ENCODE measurements at regions not wholly inside any gene's neighbourhood (a gene's known extent, or its start where the extent isn't known, plus 50 kb on each side); places are given as distances from the start of the nearest gene placed in this dataset.
"Not testable (repeated sequence)": the region's sequence is repeated elsewhere in the genome, so short reads cannot be mapped to it uniquely, and the experiment has no call there.

DNA sequence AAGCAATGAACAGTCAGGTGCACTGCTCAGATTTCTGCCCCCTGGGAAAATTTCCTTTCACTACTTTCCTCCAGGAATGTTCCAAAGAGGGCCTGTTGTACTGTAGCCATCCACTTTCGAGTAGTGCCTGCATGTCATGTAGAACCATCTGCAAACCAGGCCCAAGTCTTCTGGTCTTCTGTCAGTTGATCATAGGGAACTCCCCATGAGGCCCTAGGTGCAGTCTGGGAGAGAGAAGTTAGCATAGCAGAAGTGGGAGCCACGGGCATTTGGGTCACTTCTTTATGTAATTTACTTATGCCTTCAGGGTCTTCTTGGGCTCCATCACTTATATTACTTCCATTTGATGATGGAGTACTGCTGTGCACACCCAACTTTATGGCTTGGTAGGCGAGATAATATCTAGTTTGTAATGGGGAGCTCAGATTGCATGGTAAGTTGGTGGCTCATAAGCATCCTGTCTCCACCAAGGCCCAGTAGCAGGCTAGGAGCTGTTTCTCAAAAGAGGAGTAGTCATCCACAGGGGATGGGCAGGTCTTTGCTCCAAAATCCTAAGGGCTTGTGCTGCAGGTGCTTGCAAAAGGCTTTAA is 151.4 kb downstream of the NFKBIZ start:
- Mint-ChIP-seq H3K4me1 (ENCODE audit: low read depth, unreplicated experiment) (no peaks in the 10 kb centered on the region), H3K27me3 (ENCODE audit: unreplicated experiment) (no peaks in the 10 kb centered on the region), H3K4me3 (ENCODE audit: unreplicated experiment) (no peak overlapping the region), H3K36me3 (ENCODE audit: unreplicated experiment) (no peaks in the 10 kb centered on the region), H3K27ac (ENCODE audit: unreplicated experiment) (no peak overlapping the region), H3K9me3 (ENCODE audit: unreplicated experiment) (no peaks in the 10 kb centered on the region)
- DNase-seq, result no peak
- TF ChIP-seq, protein P1, sequence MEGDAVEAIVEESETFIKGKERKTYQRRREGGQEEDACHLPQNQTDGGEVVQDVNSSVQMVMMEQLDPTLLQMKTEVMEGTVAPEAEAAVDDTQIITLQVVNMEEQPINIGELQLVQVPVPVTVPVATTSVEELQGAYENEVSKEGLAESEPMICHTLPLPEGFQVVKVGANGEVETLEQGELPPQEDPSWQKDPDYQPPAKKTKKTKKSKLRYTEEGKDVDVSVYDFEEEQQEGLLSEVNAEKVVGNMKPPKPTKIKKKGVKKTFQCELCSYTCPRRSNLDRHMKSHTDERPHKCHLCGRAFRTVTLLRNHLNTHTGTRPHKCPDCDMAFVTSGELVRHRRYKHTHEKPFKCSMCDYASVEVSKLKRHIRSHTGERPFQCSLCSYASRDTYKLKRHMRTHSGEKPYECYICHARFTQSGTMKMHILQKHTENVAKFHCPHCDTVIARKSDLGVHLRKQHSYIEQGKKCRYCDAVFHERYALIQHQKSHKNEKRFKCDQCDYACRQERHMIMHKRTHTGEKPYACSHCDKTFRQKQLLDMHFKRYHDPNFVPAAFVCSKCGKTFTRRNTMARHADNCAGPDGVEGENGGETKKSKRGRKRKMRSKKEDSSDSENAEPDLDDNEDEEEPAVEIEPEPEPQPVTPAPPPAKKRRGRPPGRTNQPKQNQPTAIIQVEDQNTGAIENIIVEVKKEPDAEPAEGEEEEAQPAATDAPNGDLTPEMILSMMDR (IDR thresholded peaks at IDR 0.05; ENCODE audit: partially characterized antibody, unreplicated experiment), result no peak

DNA sequence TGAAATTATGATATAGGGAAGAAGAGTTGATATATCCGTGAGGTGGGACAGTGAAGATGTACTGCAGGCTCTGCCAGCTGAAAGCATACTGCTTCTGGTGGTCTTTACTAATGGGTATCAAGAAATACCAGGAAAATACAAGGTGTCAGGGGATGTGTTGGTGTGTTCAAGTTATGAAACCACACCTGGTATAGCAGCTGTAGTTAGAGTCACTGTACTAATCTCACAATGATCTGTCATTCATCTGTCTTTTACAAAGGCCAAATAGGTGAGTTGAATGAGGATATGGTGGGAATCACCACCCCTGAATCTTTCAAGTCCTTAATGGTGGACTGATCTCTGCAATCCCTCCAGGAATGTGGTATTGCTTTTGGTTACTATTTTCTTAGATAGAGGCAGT is 152.7 kb downstream of the NFKBIZ start:
- no peaks in the 10 kb centered on the region for H3K36me3 Mint-ChIP-seq (ENCODE audit: unreplicated experiment)
- no peaks in the 10 kb centered on the region for H3K4me1 Mint-ChIP-seq (ENCODE audit: low read depth, unreplicated experiment)
- H3K9me3 Mint-ChIP-seq (ENCODE audit: unreplicated experiment), result no peaks in the 10 kb centered on the region
- no peaks in the 10 kb centered on the region for H3K27me3 Mint-ChIP-seq (ENCODE audit: unreplicated experiment)
- TF ChIP-seq, protein P1 (IDR thresholded peaks at IDR 0.05; ENCODE audit: partially characterized antibody, unreplicated experiment), result no peak
- no peak for DNase-seq
- H3K27ac Mint-ChIP-seq (ENCODE audit: unreplicated experiment), result no peak overlapping the region
- no peak overlapping the region for H3K4me3 Mint-ChIP-seq (ENCODE audit: unreplicated experiment)

DNA sequence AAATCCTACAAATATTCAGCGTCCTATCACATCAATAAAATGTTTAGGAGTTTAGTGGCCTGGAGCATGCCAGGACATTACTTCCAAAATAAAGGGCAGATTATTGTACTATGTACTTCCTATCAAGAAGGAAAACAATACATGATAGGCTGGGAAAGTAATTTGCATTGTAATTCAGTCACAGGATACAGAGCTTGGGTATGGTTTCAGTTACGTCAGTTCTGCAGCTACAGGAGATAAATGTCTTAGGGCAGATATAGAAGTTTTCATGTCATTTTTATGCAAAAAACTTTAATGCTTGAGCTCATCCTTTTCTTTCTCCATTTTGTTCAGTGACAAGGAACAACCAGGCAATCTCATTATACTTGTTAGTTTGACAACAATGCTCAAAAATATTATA is 155.2 kb downstream of the NFKBIZ start:
- no peaks in the 10 kb centered on the region for H3K27me3 Mint-ChIP-seq (ENCODE audit: unreplicated experiment)
- no peak overlapping the region for H3K27ac Mint-ChIP-seq (ENCODE audit: unreplicated experiment)
- TF ChIP-seq, protein P1 (IDR thresholded peaks at IDR 0.05; ENCODE audit: partially characterized antibody, unreplicated experiment), result no peak

DNA sequence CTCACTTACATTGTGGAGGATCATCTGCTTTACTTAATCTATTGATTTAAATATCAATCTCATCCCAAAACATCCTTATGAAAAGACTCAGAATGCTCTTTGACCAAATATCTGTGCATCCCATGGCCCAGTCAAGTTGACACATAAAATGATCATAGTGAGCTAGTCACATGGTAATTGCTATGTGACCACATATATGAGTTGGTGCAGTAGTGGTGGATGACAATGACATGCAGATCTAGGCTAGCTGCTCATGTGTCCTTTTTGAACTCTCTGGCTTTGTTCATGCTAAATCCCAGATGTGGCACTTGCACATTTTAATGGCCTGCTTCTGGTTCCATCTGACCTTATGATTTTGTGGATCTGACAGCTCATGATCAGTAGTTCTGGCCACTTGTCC is 156.2 kb downstream of the NFKBIZ start:
- no peaks in the 10 kb centered on the region for H3K27me3 Mint-ChIP-seq (ENCODE audit: unreplicated experiment)
- DNase-seq, result no peak
- no peaks in the 10 kb centered on the region for H3K4me1 Mint-ChIP-seq (ENCODE audit: low read depth, unreplicated experiment)
- H3K9me3 Mint-ChIP-seq (ENCODE audit: unreplicated experiment), result peaks cover 1% of the 10 kb centered on the region
- H3K4me3 Mint-ChIP-seq (ENCODE audit: unreplicated experiment), result no peak overlapping the region
- no peak overlapping the region for H3K27ac Mint-ChIP-seq (ENCODE audit: unreplicated experiment)
- no peaks in the 10 kb centered on the region for H3K36me3 Mint-ChIP-seq (ENCODE audit: unreplicated experiment)
- TF ChIP-seq, protein P1 (IDR thresholded peaks at IDR 0.05; ENCODE audit: partially characterized antibody, unreplicated experiment), result no peak

More for the DNA sequence above, 155.2 kb downstream of the NFKBIZ start:
- no peaks in the 10 kb centered on the region for H3K36me3 Mint-ChIP-seq (ENCODE audit: unreplicated experiment)
- H3K9me3 Mint-ChIP-seq (ENCODE audit: unreplicated experiment), result no peaks in the 10 kb centered on the region
- no peaks in the 10 kb centered on the region for H3K4me1 Mint-ChIP-seq (ENCODE audit: low read depth, unreplicated experiment)
- no peak for DNase-seq
- H3K4me3 Mint-ChIP-seq (ENCODE audit: unreplicated experiment), result no peak overlapping the region

DNA sequence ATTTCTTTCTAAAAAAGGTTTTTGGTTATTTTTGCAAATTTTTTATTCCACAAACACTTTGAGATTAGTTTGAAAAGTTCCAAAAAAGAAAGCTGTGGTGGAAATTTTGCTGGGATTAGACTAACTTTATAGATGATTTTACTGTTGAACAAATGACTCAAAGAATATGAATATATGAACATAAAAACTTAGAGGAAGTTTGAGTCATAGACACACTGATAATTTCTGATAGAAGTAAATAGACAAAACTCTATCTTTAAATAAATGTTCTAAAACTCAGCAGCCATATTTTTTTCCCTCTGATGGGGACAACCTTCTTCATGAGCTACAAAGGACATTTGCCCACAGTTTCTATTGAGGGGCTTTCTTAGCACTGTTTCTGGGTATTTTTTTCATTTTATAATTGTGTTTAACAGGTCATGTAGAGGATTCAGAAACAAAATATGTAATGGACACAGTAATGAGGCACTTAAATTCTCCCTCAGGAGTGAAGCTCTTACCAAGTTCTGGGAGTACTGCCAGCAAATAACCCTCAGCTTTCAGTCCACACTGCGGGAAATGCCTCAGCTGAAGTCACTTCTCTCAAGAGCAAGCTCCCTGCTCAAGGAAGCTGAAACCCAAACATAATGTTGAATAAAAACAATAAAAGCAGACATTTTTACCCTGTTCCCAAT is 157.6 kb downstream of the NFKBIZ start:
- H3K27me3 Mint-ChIP-seq (ENCODE audit: unreplicated experiment), result no peaks in the 10 kb centered on the region
- DNase-seq, result no peak
- H3K4me1 Mint-ChIP-seq (ENCODE audit: low read depth, unreplicated experiment), result no peaks in the 10 kb centered on the region
- no peak overlapping the region for H3K4me3 Mint-ChIP-seq (ENCODE audit: unreplicated experiment)
- peaks cover 1% of the 10 kb centered on the region for H3K9me3 Mint-ChIP-seq (ENCODE audit: unreplicated experiment)
- no peak overlapping the region for H3K27ac Mint-ChIP-seq (ENCODE audit: unreplicated experiment)
- TF ChIP-seq, protein P1 (IDR thresholded peaks at IDR 0.05; ENCODE audit: partially characterized antibody, unreplicated experiment), result no peak
- no peaks in the 10 kb centered on the region for H3K36me3 Mint-ChIP-seq (ENCODE audit: unreplicated experiment)

DNA sequence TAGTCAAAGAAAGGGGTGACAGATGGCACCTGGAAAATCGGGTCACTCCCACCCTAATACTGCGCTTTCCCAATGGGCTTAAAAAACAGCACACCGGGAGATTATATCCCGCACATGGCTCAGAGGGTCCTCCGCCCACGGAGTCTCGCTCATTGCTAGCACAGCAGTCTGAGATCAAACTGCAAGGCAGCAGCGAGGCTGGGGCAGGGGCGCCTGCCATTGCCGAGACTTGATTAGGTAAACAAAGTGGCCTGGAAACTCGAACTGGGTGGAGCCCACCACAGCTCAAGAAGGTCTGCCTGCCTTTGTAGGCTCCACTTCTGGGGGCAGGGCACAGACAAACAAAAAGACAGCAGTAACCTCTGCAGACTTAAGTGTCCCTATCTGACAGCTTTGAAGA is 159.1 kb downstream of the NFKBIZ start:
- not testable (repeated sequence) for H3K4me3 Mint-ChIP-seq (ENCODE audit: unreplicated experiment); H3K9me3 Mint-ChIP-seq (ENCODE audit: unreplicated experiment); H3K27ac Mint-ChIP-seq (ENCODE audit: unreplicated experiment); H3K36me3 Mint-ChIP-seq (ENCODE audit: unreplicated experiment); H3K27me3 Mint-ChIP-seq (ENCODE audit: unreplicated experiment); H3K4me1 Mint-ChIP-seq (ENCODE audit: low read depth, unreplicated experiment); DNase-seq
